ENCODE measurements at regions not wholly inside any gene's neighbourhood (a gene's known extent, or its start where the extent isn't known, plus 50 kb on each side); places are given as distances from the start of the nearest gene placed in this dataset.

DNA sequence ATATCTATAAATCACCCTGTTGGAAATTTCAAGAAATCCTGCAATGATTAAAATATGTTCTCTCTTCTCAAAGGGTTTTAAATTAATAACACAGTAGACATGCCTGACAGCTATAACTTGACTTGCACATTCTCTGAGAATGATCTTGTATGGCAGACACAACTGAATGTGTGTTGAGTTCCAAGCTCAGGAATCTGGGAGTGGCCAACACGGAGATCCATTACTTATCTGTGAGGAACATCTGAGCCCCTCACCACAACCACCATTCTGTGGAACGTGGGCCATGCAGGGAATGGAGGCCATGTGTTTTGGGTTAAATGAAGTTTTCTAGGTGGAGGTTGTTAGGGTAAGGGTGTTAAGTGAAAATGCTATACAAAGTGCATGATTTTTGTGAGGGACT lies 105.3 kb upstream of the CHMP2B start:
- TF ChIP-seq EP300 (IDR thresholded peaks at IDR 0.05) (no peak), POLR2A (IDR thresholded peaks at IDR 0.05) (no peak)
- TF ChIP-seq, protein P1, sequence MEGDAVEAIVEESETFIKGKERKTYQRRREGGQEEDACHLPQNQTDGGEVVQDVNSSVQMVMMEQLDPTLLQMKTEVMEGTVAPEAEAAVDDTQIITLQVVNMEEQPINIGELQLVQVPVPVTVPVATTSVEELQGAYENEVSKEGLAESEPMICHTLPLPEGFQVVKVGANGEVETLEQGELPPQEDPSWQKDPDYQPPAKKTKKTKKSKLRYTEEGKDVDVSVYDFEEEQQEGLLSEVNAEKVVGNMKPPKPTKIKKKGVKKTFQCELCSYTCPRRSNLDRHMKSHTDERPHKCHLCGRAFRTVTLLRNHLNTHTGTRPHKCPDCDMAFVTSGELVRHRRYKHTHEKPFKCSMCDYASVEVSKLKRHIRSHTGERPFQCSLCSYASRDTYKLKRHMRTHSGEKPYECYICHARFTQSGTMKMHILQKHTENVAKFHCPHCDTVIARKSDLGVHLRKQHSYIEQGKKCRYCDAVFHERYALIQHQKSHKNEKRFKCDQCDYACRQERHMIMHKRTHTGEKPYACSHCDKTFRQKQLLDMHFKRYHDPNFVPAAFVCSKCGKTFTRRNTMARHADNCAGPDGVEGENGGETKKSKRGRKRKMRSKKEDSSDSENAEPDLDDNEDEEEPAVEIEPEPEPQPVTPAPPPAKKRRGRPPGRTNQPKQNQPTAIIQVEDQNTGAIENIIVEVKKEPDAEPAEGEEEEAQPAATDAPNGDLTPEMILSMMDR (IDR thresholded peaks at IDR 0.05), result no peak

Measured in tibial nerve (tissue), 4 donors.